ENCODE measurements at regions not wholly inside any gene's neighbourhood (a gene's known extent, or its start where the extent isn't known, plus 50 kb on each side); places are given as distances from the start of the nearest gene placed in this dataset.

DNA sequence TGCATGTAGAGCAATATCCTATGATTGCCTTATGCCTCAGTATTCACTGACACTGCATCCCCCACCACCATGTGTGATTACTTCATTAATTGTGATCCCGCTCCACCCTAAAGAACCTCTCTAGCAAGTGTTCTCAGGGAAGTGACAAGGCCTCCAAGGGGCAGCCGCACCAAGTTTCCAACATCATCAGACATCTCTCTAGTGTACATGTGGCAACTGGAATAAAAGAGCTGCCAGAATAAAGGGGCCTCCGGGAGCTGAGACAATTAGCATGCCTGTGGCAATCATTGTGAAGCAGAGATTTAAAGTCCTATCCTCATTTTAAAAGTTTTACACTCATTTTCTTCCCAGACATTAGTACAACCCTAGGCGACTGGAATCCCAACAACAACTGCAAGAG lies 902.1 kb upstream of the SEMA6D start (continued):
- TF ChIP-seq MEF2B (IDR thresholded peaks at IDR 0.05; ENCODE audit: partially characterized antibody, poor library complexity, severe bottlenecking) (no peak), STAT1 (conservative IDR thresholded peaks at IDR 0.05) (no peak)

DNA sequence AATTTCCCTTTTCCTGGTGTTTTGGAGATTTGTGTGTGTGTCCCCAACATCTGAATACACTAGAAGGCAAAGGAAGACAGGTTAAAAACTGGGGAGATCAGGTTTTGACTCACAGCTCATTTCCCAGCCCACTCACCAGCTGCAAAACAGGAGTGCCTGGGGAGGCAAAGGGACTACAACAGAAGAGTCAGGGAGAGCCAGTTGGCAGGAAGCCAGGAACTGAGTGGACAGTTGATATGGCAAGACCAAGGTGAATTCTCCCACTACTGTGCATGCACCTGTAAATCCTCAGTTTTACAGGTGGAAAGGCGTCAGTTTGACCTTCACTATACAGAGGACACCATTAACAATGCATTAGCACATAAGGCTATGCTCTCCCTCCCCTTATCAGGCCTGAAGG lies 901.5 kb upstream of the SEMA6D start:
- RAD21 ChIA-PET (ENCODE audit: unreplicated experiment), result no interaction called here
- H2AFZ ChIP-seq (ENCODE audit: control insufficient read depth, low read depth, low read length), result no peak overlapping the region
- CTCF ChIA-PET, result no interaction called here
- in situ Hi-C loops (cut with MboI) (no loop called here), intact Hi-C loops (cut with micrococcal nuclease; ENCODE audit: unreplicated experiment) (no loop called here)
- H3K4me2 ChIP-seq (ENCODE audit: control insufficient read depth, insufficient read depth), result no peak overlapping the region
- no peaks in the 10 kb centered on the region for H3K27me3 ChIP-seq (replicated peaks in 1 of 2; ENCODE audit: control insufficient read depth in 2 of 2, insufficient read depth in 2 of 2, low read length in 1 of 2)
- no peaks in the 10 kb centered on the region for H3K36me3 ChIP-seq (ENCODE audit: control insufficient read depth in 2 of 2, insufficient read depth in 2 of 2, low read length in 1 of 2)
- H3K9ac ChIP-seq (ENCODE audit: control insufficient read depth, insufficient read depth, low read length), result no peak overlapping the region
- DNase-seq (ENCODE audit: low read depth, low spot score) (no peak), FAIRE-seq (no peak), ATAC-seq (no peak)
- no peaks in the 10 kb centered on the region for H3K4me1 ChIP-seq (ENCODE audit: control insufficient read depth, insufficient read depth, low read length)
- H3K27ac ChIP-seq (ENCODE audit: control insufficient read depth, insufficient read depth), result no peak overlapping the region
- POLR2A ChIA-PET, result no interaction called here
- no peaks in the 10 kb centered on the region for H3K9me3 ChIP-seq (replicated peaks; ENCODE audit: control insufficient read depth, insufficient read depth, low read length)
- H4K20me1 ChIP-seq (ENCODE audit: control insufficient read depth, insufficient read depth), result no peaks in the 10 kb centered on the region
- H3K4me3 ChIP-seq, result no peak overlapping the region
- SMC1A ChIA-PET (ENCODE audit: uncharacterized antibody, unreplicated experiment), result interaction anchor here (1.0 kb wide), 1 partner anchor 100 kb away, joined by 3 read pairs; no protein-coding TSS in a partner anchor
- H3K79me2 ChIP-seq (ENCODE audit: control insufficient read depth, insufficient read depth, low read length), result no peaks in the 10 kb centered on the region
- no TSS peak for BruUV-seq (replicated peaks)
- 5% methylated on average over 1 of the region's 1 CpG for WGBS (ENCODE audit: insufficient coverage, insufficient replicate concordance, low lambda C conversion rate, missing lambda C conversion rate)
- no peak for TF ChIP-seq NFIC (IDR thresholded peaks at IDR 0.05; ENCODE audit: low read depth, low read length)
- no peak for TF ChIP-seq TAF1 (IDR thresholded peaks at IDR 0.05; ENCODE audit: borderline replicate concordance, low read depth, low read length)
- no peak for TF ChIP-seq STAT3 (IDR thresholded peaks at IDR 0.05; ENCODE audit: low read depth, low read length)
- TF ChIP-seq BCL11A (IDR thresholded peaks at IDR 0.05; ENCODE audit: low read depth, low read length), result no peak
- TF ChIP-seq POLR2A (IDR thresholded peaks at IDR 0.05; ENCODE audit: low read depth, low read length), result no peak
- no peak for TF ChIP-seq ZBED1 (IDR thresholded peaks at IDR 0.05; ENCODE audit: borderline replicate concordance)
- TF ChIP-seq, protein P1, sequence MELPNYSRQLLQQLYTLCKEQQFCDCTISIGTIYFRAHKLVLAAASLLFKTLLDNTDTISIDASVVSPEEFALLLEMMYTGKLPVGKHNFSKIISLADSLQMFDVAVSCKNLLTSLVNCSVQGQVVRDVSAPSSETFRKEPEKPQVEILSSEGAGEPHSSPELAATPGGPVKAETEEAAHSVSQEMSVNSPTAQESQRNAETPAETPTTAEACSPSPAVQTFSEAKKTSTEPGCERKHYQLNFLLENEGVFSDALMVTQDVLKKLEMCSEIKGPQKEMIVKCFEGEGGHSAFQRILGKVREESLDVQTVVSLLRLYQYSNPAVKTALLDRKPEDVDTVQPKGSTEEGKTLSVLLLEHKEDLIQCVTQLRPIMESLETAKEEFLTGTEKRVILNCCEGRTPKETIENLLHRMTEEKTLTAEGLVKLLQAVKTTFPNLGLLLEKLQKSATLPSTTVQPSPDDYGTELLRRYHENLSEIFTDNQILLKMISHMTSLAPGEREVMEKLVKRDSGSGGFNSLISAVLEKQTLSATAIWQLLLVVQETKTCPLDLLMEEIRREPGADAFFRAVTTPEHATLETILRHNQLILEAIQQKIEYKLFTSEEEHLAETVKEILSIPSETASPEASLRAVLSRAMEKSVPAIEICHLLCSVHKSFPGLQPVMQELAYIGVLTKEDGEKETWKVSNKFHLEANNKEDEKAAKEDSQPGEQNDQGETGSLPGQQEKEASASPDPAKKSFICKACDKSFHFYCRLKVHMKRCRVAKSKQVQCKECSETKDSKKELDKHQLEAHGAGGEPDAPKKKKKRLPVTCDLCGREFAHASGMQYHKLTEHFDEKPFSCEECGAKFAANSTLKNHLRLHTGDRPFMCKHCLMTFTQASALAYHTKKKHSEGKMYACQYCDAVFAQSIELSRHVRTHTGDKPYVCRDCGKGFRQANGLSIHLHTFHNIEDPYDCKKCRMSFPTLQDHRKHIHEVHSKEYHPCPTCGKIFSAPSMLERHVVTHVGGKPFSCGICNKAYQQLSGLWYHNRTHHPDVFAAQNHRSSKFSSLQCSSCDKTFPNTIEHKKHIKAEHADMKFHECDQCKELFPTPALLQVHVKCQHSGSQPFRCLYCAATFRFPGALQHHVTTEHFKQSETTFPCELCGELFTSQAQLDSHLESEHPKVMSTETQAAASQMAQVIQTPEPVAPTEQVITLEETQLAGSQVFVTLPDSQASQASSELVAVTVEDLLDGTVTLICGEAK (IDR thresholded peaks at IDR 0.05; ENCODE audit: borderline replicate concordance), result no peak
- no peak for TF ChIP-seq RFX5 (IDR thresholded peaks at IDR 0.05; ENCODE audit: low read depth, low read length)
- no peak for TF ChIP-seq MYC (IDR thresholded peaks at IDR 0.05; ENCODE audit: insufficient read depth, insufficient read length, insufficient replicate concordance, low read length, severe bottlenecking)
- no peak for TF ChIP-seq WRNIP1 (IDR thresholded peaks at IDR 0.05; ENCODE audit: borderline replicate concordance, low read depth, low read length)
- TF ChIP-seq SP1 (IDR thresholded peaks at IDR 0.05; ENCODE audit: low read depth, low read length), result no peak
- no peak for TF ChIP-seq SPI1 (IDR thresholded peaks at IDR 0.05; ENCODE audit: borderline replicate concordance, insufficient read depth, low read depth, low read length)
- TF ChIP-seq, protein P2, sequence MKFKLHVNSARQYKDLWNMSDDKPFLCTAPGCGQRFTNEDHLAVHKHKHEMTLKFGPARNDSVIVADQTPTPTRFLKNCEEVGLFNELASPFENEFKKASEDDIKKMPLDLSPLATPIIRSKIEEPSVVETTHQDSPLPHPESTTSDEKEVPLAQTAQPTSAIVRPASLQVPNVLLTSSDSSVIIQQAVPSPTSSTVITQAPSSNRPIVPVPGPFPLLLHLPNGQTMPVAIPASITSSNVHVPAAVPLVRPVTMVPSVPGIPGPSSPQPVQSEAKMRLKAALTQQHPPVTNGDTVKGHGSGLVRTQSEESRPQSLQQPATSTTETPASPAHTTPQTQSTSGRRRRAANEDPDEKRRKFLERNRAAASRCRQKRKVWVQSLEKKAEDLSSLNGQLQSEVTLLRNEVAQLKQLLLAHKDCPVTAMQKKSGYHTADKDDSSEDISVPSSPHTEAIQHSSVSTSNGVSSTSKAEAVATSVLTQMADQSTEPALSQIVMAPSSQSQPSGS (IDR thresholded peaks at IDR 0.05; ENCODE audit: low read length), result no peak
- no peak for TF ChIP-seq NFYB (IDR thresholded peaks at IDR 0.05; ENCODE audit: insufficient read depth, low read depth, low read length)
- TF ChIP-seq EP300 (IDR thresholded peaks at IDR 0.05; ENCODE audit: borderline replicate concordance in 1 of 2, control insufficient read depth in 1 of 2, low read depth in 2 of 2, low read length in 2 of 2), result no peak
- TF ChIP-seq, protein P3, sequence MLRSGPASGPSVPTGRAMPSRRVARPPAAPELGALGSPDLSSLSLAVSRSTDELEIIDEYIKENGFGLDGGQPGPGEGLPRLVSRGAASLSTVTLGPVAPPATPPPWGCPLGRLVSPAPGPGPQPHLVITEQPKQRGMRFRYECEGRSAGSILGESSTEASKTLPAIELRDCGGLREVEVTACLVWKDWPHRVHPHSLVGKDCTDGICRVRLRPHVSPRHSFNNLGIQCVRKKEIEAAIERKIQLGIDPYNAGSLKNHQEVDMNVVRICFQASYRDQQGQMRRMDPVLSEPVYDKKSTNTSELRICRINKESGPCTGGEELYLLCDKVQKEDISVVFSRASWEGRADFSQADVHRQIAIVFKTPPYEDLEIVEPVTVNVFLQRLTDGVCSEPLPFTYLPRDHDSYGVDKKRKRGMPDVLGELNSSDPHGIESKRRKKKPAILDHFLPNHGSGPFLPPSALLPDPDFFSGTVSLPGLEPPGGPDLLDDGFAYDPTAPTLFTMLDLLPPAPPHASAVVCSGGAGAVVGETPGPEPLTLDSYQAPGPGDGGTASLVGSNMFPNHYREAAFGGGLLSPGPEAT (IDR thresholded peaks at IDR 0.05; ENCODE audit: low read depth), result no peak

All from GM12878 (cell line).